ENCODE measurements at regions not wholly inside any gene's neighbourhood (a gene's known extent, or its start where the extent isn't known, plus 50 kb on each side); places are given as distances from the start of the nearest gene placed in this dataset.

DNA sequence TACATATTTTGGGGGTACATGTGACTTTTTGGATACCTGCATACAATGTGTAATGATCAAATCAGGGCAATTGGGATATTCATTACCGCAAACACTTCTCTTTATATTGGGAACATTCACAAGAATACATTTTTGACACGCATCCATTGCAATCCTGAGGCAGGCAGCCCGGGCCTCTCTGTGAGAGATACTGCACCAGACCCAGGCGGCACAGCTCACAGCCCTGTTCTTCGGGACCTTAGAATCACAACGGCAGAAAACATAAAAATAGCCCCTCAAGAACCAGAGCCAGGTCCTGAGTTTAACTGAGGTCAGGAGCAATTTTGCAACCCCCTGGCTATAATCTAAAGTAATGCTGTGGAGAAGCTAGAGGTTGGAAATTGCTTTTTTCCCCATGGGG is 90.8 kb upstream of the PGBD5 start:
- no peaks in the 10 kb centered on the region for H3K9me3 ChIP-seq
- ATAC-seq: no peak
- no peaks in the 10 kb centered on the region for H3K36me3 ChIP-seq
- H3K4me3 ChIP-seq: no peak overlapping the region
- WGBS, 2 donors (ENCODE audit: low coverage in 1 of 2): 79 to 100% methylated on average over 1 to 6 of the region's 6 CpGs
- TF ChIP-seq EP300 (IDR thresholded peaks at IDR 0.05): no peak
- TF ChIP-seq POLR2AphosphoS5 (IDR thresholded peaks at IDR 0.05): no peak
- no peak for TF ChIP-seq POLR2A (IDR thresholded peaks at IDR 0.05)
- H3K27ac ChIP-seq: no peak overlapping the region
- H3K27me3 ChIP-seq: peaks cover 57% of the 10 kb centered on the region
- H3K4me1 ChIP-seq: no peaks in the 10 kb centered on the region

DNA sequence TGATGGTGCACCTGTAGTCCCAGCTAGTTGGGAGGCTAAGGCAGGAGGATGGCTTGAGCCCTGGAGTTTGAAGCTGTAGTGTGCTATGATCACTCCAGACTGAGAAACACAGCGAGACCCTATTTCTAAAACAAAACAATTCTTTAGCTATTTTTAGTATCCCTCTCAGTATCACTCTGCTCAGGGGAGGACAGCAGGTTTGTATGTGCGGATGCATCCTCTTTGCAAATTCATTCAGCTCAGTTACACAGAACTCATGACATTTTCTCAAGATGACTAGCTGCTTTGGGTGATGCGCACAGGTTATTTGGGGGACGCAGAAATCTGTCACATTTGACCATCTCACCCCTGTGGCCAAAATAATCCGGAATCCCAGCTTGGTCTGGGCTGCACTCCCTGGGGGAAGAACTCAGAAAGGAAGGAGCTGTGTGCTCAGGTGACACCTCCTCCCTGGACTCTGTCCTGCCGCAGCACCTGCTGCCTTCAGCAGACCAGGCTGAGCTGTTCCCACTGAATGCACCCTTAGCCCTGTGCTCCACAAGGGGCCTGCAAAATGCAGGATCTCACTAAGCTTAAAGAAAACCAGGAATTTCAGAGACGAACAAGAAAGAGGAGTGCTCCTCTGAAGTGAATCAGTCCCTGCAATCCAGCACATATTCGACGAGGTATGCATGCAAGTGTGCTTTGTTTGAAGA is 89.5 kb upstream of the PGBD5 start:
- H3K4me3 ChIP-seq: no peak overlapping the region
- WGBS, 2 donors (ENCODE audit: low coverage in 1 of 2): 24 to 49% methylated on average over 4 to 9 of the region's 9 CpGs
- H3K27me3 ChIP-seq: peaks cover 57% of the 10 kb centered on the region
- no peak overlapping the region for H3K27ac ChIP-seq
- ATAC-seq: no peak
- no peaks in the 10 kb centered on the region for H3K9me3 ChIP-seq
- TF ChIP-seq POLR2A (IDR thresholded peaks at IDR 0.05): no peak
- TF ChIP-seq EP300 (IDR thresholded peaks at IDR 0.05): no peak
- TF ChIP-seq, protein P1, sequence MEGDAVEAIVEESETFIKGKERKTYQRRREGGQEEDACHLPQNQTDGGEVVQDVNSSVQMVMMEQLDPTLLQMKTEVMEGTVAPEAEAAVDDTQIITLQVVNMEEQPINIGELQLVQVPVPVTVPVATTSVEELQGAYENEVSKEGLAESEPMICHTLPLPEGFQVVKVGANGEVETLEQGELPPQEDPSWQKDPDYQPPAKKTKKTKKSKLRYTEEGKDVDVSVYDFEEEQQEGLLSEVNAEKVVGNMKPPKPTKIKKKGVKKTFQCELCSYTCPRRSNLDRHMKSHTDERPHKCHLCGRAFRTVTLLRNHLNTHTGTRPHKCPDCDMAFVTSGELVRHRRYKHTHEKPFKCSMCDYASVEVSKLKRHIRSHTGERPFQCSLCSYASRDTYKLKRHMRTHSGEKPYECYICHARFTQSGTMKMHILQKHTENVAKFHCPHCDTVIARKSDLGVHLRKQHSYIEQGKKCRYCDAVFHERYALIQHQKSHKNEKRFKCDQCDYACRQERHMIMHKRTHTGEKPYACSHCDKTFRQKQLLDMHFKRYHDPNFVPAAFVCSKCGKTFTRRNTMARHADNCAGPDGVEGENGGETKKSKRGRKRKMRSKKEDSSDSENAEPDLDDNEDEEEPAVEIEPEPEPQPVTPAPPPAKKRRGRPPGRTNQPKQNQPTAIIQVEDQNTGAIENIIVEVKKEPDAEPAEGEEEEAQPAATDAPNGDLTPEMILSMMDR (IDR thresholded peaks at IDR 0.05): no peak
- no peak for TF ChIP-seq POLR2AphosphoS5 (IDR thresholded peaks at IDR 0.05)
- H3K4me1 ChIP-seq: no peaks in the 10 kb centered on the region
- H3K36me3 ChIP-seq: no peaks in the 10 kb centered on the region

DNA sequence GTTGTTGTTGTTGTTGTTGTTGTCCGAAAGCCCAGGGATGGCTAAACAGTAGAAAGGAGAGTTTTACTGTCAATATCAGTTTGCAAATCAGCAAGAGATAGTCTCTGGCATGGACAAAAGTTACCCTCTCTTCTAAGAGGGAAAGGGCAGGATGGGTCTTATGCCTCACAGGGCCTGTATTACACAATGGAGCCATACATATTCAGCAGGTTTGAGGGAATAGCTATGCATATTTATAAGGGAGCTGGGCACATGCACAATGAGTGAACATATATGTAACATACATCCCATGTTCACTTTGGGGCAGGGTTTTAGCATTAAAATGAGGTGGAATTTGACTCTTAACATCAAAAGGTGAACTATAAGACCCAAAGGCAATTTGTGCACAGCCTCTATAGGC is 84.4 kb upstream of the PGBD5 start:
- Histone ChIP-seq H3K27me3 (peaks cover 24% of the 10 kb centered on the region), H3K27ac (no peak overlapping the region), H3K4me3 (no peak overlapping the region), H3K9me3 (no peaks in the 10 kb centered on the region), H3K36me3 (no peaks in the 10 kb centered on the region), H3K4me1 (no peaks in the 10 kb centered on the region)
- TF ChIP-seq POLR2A (IDR thresholded peaks at IDR 0.05) (no peak), EP300 (IDR thresholded peaks at IDR 0.05) (no peak)
- TF ChIP-seq, protein P1 (IDR thresholded peaks at IDR 0.05): no peak
- ATAC-seq: no peak
- 100% methylated on average over 1 of the region's 1 CpG; no CpG with 5 or more reads in 1 of the 2 donors for WGBS, 2 donors (ENCODE audit: low coverage in 1 of 2)

- TF ChIP-seq POLR2A (IDR thresholded peaks at IDR 0.05): no peak
- TF ChIP-seq, protein P1 (IDR thresholded peaks at IDR 0.05): no peak
- no peak for TF ChIP-seq EP300 (IDR thresholded peaks at IDR 0.05)
- no peak for TF ChIP-seq POLR2AphosphoS5 (IDR thresholded peaks at IDR 0.05)
- WGBS, 2 donors (ENCODE audit: low coverage in 1 of 2): 38% methylated on average over 3 of the region's 5 CpGs; no CpG with 5 or more reads in 1 of the 2 donors
- Histone ChIP-seq H3K4me1 (no peaks in the 10 kb centered on the region), H3K4me3 (no peak overlapping the region), H3K27me3 (peaks cover 15% of the 10 kb centered on the region), H3K36me3 (no peaks in the 10 kb centered on the region), H3K27ac (no peak overlapping the region), H3K9me3 (no peaks in the 10 kb centered on the region)
- peak; percentile 47 for ATAC-seq
These were observed 83.3 kb upstream of the PGBD5 start for GRCh38 chr1:230509281-230509977.

DNA sequence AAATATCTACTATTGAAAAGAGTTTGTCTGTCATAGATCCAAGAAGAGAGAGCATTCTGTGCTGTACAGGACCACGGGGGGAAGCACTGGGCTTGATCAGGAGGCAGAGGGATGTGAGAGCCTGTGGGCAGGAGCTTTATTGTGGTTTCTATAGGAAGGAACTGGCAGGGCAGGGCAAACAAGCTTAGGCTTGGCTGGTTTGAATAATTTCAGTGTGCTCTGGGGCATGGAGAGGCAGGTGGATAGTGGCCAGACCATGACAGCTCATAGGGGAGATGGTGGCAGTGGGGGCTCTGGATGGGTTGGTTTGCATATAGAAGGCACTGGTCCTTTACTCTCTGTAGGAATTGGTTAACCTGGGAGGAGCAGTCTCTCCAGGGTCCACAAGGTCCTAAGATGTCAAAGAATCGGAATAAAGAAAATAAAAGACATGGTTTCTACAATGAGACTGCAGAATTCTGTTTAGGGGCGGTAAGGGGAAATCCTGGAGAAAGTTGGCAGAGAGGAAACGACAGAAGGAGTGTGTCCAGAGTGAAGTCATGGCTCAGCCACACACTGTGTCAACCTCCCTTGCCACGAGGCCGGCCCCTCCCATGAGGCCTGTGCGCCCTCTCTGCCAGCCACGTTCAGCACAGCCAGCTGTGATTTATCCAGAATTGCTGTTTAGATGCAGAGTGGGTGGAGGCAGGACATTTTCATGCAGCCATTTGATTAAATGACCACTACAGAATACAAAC is 81.7 kb upstream of the PGBD5 start:
- WGBS, 2 donors (ENCODE audit: low coverage in 1 of 2): 25 to 49% methylated on average over 4 to 8 of the region's 8 CpGs
- no peak overlapping the region for H3K4me3 ChIP-seq
- TF ChIP-seq, protein P1 (IDR thresholded peaks at IDR 0.05): no peak
- TF ChIP-seq POLR2A (IDR thresholded peaks at IDR 0.05): no peak
- no peak for TF ChIP-seq EP300 (IDR thresholded peaks at IDR 0.05)
- peak; percentile 9 for TF ChIP-seq POLR2AphosphoS5 (IDR thresholded peaks at IDR 0.05)
- H3K36me3 ChIP-seq: no peaks in the 10 kb centered on the region
- ATAC-seq: no peak
- no peak overlapping the region for H3K27ac ChIP-seq
- H3K27me3 ChIP-seq: peaks cover under 1% of the 10 kb centered on the region
- H3K4me1 ChIP-seq: no peaks in the 10 kb centered on the region
- no peaks in the 10 kb centered on the region for H3K9me3 ChIP-seq
